GM10266 (cell line): ENCODE measurements at regions not wholly inside any gene's neighbourhood (a gene's known extent, or its start where the extent isn't known, plus 50 kb on each side); places are given as distances from the start of the nearest gene placed in this dataset.

Source experiments
- DNase-seq: peaks from one replicate; pipeline ENCODE4 v3.0.0; 2012; ENCODE audit errors: extremely low spot score
- TF ChIP-seq, protein P1 (sequence below): IDR thresholded peaks from 2 replicates; pipeline ENCODE4 v1.5.1; 2012; ENCODE audit warnings: mild to moderate bottlenecking, low read depth; ENCODE audit not compliant: control insufficient read depth, insufficient read depth; ENCODE audit errors: missing control alignments

DNA sequence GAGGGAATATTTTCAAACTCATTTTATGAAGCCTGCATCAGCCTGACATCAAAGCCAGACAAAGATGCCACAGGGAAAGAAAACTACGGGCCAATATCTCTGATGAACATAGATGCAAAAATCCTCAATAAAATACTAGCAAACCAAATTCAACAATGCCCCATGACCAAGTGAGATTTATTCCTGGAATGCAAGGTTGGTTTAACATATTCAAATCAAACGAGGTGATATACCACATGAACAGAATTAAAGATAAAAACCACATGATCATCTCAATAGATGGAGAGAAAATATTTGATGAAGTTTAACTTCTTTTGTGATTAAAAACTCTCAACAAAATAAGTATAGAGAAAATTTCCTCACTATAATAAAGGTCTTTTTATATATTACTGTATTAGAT, 792.0 kb upstream of the ZNF608 start:
- no peak for DNase-seq
- TF ChIP-seq, protein P1, sequence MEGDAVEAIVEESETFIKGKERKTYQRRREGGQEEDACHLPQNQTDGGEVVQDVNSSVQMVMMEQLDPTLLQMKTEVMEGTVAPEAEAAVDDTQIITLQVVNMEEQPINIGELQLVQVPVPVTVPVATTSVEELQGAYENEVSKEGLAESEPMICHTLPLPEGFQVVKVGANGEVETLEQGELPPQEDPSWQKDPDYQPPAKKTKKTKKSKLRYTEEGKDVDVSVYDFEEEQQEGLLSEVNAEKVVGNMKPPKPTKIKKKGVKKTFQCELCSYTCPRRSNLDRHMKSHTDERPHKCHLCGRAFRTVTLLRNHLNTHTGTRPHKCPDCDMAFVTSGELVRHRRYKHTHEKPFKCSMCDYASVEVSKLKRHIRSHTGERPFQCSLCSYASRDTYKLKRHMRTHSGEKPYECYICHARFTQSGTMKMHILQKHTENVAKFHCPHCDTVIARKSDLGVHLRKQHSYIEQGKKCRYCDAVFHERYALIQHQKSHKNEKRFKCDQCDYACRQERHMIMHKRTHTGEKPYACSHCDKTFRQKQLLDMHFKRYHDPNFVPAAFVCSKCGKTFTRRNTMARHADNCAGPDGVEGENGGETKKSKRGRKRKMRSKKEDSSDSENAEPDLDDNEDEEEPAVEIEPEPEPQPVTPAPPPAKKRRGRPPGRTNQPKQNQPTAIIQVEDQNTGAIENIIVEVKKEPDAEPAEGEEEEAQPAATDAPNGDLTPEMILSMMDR, result no peak

DNA sequence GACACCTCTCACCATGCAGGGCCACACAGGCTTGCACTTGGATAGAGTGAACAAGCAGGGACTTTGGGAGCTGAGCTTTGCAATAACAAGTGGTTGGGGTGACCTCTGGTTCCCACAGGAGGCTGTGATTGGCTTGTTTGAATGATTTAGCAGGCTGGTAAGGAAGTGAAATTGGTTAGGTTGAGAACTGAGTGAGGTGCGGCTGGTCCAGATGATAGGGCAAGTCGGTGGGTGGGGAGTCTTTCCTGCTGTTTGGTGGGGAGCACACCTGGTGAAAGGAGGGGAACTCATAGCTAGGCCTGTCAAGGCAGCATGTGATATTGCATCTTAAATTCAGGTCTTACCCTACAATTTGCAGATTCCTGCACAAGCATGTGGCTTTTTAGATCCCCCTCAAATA, 794.6 kb upstream of the ZNF608 start:
- TF ChIP-seq, protein P1, result no peak

GRCh38 chr5:125549322-125549911, 803.0 kb upstream of the ZNF608 start:
- no peak for DNase-seq
- TF ChIP-seq, protein P1, result no peak

More for the DNA sequence above, 794.6 kb upstream of the ZNF608 start:
- DNase-seq, result no peak

- no peak for DNase-seq
- TF ChIP-seq, protein P1, result no peak
These were observed 803.8 kb upstream of the ZNF608 start for GRCh38 chr5:125550274-125550673.

DNA sequence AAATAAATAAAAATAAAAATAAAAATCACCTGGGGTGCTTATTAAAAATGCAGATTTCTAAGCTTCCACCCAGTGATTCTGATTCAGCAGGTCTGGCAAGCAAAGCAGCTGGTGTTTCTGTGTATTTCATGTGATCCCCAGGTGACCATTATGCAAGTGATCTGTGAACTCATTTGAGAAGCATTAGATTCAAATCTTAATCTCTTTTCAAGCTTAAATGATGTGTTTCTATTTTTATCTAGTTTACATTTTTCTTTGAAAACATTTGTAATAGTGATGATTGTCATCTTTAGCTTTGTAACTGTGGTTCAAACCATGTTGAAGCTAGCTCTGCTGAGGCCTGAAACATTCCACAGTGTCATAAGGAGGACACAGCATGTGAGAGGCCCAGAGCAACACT, 804.8 kb upstream of the ZNF608 start:
- no peak for DNase-seq

DNA sequence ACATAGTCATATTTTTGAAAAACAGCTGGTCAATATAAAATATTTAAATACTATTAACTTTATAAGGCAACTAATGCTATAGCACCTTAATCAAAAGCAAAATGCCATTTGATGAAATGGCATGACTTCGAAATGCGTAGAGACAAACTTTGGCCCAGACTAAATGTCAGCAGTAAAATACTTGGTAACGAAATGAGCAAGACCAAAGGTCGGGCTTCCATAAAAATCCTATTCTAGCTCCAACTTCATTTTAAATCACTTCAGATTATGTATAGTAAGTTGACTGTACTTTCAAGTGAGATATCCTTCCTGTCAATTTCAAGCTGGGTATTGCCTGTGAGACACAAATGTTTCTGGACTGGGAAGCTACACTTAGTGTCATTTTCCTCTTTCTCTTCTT, 805.4 kb upstream of the ZNF608 start:
- TF ChIP-seq, protein P1, result no peak
- DNase-seq, result no peak

More for the DNA sequence above, 804.8 kb upstream of the ZNF608 start:
- TF ChIP-seq, protein P1, result no peak

DNA sequence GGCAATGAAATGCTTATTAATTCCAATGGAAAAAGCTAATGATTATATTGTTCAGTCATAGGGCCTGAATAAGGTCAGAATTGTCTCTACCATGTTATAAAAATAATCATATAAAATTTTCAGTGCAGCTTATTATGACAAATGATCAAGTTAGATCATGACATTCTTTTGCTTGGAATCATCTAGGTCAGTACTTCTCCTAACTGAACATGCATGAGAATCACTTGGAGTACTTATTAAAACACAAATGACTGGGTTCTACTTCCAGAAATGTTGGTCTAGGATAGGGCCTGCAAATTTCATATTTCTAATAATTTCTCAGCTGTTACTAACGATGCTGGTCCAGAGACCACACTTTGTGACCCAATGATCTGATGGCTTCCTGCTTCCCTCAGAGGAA, 806.0 kb upstream of the ZNF608 start:
- no peak for DNase-seq
- TF ChIP-seq, protein P1, result no peak
